Skin epidermis (tissue), 12 donors: ENCODE measurements at regions not wholly inside any gene's neighbourhood (a gene's known extent, or its start where the extent isn't known, plus 50 kb on each side); places are given as distances from the start of the nearest gene placed in this dataset.

Experiments used
- H3K27ac ChIP-seq, 21 experiments: fragments of 200-600 bp; sonication (generic) in 11 of 21; one replicate each; pipeline ENCODE4 v1.5.0; 2020; ENCODE audit warnings: mild to moderate bottlenecking in 3 of 21, inconsistent platforms in 2 of 21, moderate library complexity in 2 of 21
- H3K4me3 ChIP-seq, 7 experiments: fragments of 200-600 bp; sonication (generic) in 2 of 7; one replicate each; pipeline ENCODE4 v1.5.0; 2020; ENCODE audit warnings: inconsistent platforms in 2 of 7, mild to moderate bottlenecking in 2 of 7, moderate library complexity in 1 of 7

DNA sequence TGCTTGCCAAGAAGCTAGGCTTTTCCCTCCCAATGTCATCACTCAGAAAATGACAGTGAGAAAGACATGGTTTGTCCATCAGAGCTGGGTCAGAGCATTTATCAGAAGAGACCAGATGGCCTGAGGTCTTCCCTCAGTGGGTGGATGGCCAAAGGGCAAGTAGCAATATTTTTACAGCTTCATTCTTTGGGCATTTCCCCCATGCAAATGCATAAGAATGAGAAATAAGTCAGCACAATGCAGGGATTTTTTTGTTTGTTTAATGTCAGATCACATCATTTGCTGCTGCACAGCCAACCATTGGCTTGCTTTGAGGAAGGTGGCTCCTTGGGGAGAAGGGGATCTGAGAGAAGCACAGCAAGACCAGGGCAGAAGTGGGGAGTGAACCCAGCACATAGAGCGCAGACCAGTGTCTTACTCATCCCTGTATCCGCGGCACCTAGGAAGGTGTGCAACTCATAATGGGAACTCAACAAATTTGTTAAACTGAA is 209.6 kb downstream of the SEMA6A start:
- H3K4me3 ChIP-seq, result no peak overlapping the region
- H3K27ac ChIP-seq, result no peak overlapping the region

DNA sequence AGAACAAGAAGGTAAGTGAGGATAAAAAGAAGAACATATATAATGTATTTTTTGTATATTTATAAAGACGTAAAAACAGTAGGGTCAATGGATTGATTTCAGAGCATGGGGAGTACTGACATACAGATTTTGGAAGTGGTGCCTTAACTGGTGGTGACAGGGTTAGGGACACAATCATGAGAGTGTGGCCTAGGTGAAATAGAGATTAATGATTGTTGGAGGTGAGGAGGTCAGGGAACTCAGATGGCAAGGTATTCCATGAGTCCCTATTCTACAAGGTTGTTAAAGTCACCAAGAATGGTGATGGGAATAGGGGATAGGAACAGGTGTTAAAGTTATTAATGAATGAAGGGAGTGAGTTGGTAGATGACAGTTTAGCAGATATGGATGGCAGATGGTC is 210.8 kb downstream of the SEMA6A start:
- H3K27ac ChIP-seq, result no peak overlapping the region
- H3K4me3 ChIP-seq, result no peak overlapping the region

GRCh38 chr5:116361979-116362577 is 212.5 kb downstream of the SEMA6A start:
- Histone ChIP-seq H3K4me3 (peak overlapping the region in 1 of 7 experiments; percentile 40), H3K27ac (no peak overlapping the region)

GRCh38 chr5:116361171-116361967 is 213.3 kb downstream of the SEMA6A start:
- H3K27ac ChIP-seq, result peak overlapping the region in 1 of 21 experiments; percentile 35
- H3K4me3 ChIP-seq, result peak overlapping the region in 2 of 7 experiments; percentile 2 to 40

DNA sequence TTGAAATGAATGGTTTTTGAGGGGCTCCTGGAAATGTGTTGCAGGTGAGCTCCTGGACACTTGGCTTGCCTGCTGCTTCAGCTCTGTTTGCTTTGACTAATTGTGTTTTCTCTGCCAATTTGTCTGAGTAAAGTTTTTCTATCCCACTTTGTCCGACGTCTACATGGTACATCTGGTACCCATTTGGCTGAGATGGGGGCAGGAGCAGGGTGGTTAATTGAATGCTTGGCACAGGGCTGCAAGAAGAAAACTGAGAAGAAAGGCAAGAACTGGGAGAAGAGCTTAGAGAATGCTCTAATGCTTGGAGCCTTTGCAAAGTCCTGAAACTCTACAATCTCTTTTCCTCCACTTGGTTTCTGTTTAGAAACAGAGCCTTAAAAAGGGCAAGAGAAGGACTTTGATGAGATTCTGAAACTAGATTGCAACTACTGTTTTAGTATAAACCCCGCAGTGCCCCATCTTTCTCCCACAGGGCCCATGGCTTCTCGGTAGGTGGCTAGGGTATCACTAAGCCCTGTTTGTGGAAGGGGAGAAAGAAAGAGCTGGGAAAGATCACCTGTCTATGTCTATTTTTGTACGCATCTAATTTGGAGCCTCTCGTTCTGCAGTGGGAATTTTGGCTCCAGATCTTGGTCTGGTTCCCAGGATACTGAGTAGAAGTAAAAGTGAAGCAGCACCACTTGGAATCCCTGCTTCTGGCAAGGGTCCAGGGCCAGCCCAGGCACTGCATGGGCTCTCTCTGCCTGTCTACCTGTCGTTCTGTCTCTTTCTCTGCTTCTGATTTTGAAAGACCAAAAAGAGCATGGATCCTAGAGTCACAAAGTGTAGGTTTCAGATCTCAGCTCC is 214.4 kb downstream of the SEMA6A start:
- Histone ChIP-seq H3K27ac (no peak overlapping the region), H3K4me3 (no peak overlapping the region)

- no peak overlapping the region for H3K4me3 ChIP-seq
- no peak overlapping the region for H3K27ac ChIP-seq
Observed at GRCh38 chr5:116359592-116359991, 215.0 kb downstream of the SEMA6A start.

DNA sequence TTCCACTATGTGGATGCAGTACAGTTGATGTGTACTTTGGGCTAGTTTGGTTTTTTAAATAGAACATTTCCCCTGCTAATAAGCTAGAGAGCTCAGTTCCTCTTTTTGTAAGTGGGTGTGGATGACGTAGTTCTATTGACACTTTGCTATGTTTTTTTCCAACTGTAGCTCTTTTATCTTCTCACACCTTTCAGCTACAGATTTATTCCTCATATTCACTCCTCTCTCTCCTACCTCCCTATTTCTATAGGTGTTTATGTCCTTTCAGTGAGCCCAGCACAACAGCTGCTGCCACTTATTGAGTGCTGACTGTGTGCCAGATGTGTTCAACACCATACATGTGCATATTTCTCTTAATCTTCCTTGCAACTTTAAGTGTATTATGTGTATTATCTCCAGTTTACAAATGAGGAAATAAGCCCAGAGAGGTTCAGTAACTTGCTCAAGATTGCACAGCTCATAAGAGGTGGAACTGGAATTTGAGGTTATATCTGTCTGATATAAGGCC is 215.7 kb downstream of the SEMA6A start:
- Histone ChIP-seq H3K27ac (no peak overlapping the region), H3K4me3 (no peak overlapping the region)

GRCh38 chr5:116358015-116358523 is 216.6 kb downstream of the SEMA6A start:
- H3K4me3 ChIP-seq, result no peak overlapping the region
- H3K27ac ChIP-seq, result no peak overlapping the region

DNA sequence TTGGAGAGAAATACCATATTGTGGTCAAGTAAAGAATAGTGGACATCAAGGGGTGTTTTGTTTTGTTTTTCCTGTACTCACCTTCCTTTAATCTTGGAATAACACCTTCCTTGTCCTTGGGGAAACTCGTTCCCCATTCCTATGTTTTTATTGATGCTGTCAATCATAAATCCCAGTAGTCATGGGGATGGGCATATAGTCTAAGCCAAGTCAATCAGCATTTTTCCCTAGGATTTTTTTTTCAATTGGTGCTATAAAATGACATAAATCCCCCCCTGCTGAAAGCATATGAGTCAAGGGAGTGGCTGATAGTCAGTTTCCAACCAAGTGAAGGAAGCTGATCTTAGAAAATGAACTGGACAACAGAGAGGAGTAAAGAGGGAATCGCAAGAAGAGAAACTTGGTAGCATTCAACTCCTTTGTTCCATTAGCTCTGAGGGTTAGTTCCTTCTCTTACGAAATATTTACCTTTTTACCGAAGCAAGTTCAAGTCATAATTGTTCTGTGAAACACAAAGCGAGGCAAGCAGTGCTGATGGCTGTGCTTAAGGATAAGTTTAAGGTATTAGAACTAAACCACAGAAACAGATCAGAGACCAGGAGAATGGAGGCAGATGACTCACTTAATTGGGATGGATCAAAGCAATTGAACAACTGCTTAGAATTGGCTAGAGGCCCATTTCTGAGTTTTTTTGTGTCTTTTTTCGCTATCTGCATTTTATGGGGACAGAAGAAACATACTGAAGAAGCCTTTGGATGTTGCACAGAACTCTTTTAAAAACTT is 218.6 kb downstream of the SEMA6A start:
- Histone ChIP-seq H3K4me3 (no peak overlapping the region), H3K27ac (no peak overlapping the region)

GRCh38 chr5:116354699-116355098 is 219.9 kb downstream of the SEMA6A start:
- Histone ChIP-seq H3K27ac (no peak overlapping the region), H3K4me3 (no peak overlapping the region)

DNA sequence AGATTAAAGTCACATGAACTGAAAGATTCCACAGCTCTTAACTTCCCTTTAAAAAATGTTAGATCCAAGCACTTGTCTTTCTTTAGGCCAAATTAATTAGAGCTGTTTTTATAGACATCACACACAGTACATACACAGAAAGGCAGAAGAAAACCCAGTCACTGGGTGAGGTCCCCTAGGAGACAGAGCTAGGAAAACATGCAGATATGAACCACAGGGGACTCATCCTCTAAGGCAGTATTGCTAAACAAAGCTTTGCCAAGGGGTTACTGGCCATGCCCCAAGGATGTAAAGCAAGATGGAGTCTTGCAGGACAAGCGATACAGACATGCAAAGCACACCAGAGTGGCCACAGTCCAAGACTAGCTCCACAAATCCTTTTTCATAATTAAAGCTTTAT is 227.0 kb downstream of the SEMA6A start:
- H3K27ac ChIP-seq, result no peak overlapping the region
- H3K4me3 ChIP-seq, result no peak overlapping the region

DNA sequence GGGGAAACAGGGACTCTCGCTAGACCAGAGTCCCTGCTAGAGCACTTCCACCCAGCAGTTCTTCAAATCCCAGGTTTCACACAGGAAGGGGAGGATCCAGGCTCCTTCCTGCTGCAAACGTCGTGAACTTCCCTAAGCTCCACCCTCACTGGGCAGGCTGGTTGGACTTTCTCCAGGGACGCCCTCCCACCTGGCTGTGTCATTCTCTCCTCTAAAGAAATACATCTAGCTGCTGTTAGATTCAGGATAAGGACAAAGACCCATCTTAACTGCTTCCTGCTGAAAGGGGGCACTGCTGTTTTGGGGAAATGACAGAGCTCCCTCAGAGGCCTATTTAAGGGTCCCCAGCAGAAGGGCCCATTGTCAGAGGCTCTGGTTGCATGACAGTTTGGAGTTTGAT is 230.7 kb downstream of the SEMA6A start:
- H3K4me3 ChIP-seq, result no peak overlapping the region
- no peak overlapping the region for H3K27ac ChIP-seq
